Adipocyte (in vitro differentiated cells): ENCODE measurements at regions not wholly inside any gene's neighbourhood (a gene's known extent, or its start where the extent isn't known, plus 50 kb on each side); places are given as distances from the start of the nearest gene placed in this dataset.
"Not testable (repeated sequence)": the region's sequence is repeated elsewhere in the genome, so short reads cannot be mapped to it uniquely, and the experiment has no call there.

Source experiments
- DNase-seq: peaks from one replicate; pipeline ENCODE4 v3.0.0-alpha.2; 2015; ENCODE audit warnings: low read depth
- H3K27me3 ChIP-seq: replicated peaks from 2 replicates; pipeline ENCODE4 v1.7.0; 2013; ENCODE audit warnings: mild to moderate bottlenecking, low read length, moderate library complexity; ENCODE audit not compliant: control insufficient read depth, insufficient read depth
- H3K36me3 ChIP-seq: 2 replicates; pipeline ENCODE4 v1.7.0; 2013; ENCODE audit warnings: low read length, mild to moderate bottlenecking, moderate library complexity; ENCODE audit not compliant: control insufficient read depth, insufficient read depth, severe bottlenecking
- H3K4me1 ChIP-seq: 2 replicates; pipeline ENCODE4 v1.7.0; 2013; ENCODE audit warnings: mild to moderate bottlenecking, low read length, moderate library complexity; ENCODE audit not compliant: control insufficient read depth, insufficient read depth
- H3K4me3 ChIP-seq: 2 replicates; pipeline ENCODE4 v1.7.0; 2013; ENCODE audit warnings: mild to moderate bottlenecking, low read length, moderate library complexity
- H3K9ac ChIP-seq: 2 replicates; pipeline ENCODE4 v1.7.0; 2013; ENCODE audit warnings: mild to moderate bottlenecking, low read length, moderate library complexity
- H3K9me3 ChIP-seq: 2 replicates; pipeline ENCODE4 v1.7.0; 2013; ENCODE audit warnings: mild to moderate bottlenecking, low read length, moderate library complexity; ENCODE audit not compliant: control insufficient read depth

DNA sequence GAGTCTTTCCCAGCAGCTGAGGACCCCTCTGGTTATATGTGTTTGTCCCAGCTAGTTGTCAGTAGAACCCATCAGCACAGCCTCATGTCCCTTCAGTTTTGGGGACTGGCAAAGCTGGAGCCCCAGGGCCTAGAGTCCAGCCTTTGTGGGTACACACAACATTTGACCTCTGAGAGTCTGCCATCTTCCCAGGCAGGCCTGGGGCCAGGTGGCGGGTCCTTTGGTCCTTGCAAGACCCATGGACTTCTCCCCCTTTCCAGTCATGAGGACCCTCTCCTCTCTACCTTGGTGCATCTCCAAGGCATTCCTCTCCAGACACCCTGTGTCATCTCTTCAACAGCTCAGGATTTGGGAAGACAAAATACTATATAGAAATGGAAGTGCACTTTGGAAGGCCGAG lies 198.4 kb downstream of the ZNF37A start:
- not testable (repeated sequence) for H3K4me3 ChIP-seq, H3K4me1 ChIP-seq, H3K9me3 ChIP-seq, H3K36me3 ChIP-seq, H3K27me3 ChIP-seq, H3K9ac ChIP-seq, DNase-seq

DNA sequence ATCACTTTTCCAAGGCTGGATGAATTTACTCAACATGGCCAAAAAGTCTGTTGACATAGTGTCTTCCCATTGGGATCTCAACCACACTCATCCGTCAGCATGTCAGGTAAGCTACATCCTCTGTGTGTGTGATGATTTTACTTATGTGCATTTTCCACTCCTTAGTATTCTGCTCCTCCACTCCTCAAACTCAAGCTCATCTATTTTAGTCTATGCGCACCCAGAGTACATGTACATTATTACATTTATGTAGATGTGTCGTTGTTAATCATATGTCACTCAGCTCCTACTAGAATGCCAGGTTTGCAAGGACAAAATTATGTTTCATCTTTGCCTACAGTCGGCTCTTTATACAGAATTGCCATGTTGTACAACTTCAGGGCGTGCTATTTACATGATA lies 216.0 kb downstream of the ZNF37A start:
- not testable (repeated sequence) for DNase-seq, H3K4me3 ChIP-seq, H3K9ac ChIP-seq, H3K4me1 ChIP-seq, H3K36me3 ChIP-seq, H3K27me3 ChIP-seq, H3K9me3 ChIP-seq

DNA sequence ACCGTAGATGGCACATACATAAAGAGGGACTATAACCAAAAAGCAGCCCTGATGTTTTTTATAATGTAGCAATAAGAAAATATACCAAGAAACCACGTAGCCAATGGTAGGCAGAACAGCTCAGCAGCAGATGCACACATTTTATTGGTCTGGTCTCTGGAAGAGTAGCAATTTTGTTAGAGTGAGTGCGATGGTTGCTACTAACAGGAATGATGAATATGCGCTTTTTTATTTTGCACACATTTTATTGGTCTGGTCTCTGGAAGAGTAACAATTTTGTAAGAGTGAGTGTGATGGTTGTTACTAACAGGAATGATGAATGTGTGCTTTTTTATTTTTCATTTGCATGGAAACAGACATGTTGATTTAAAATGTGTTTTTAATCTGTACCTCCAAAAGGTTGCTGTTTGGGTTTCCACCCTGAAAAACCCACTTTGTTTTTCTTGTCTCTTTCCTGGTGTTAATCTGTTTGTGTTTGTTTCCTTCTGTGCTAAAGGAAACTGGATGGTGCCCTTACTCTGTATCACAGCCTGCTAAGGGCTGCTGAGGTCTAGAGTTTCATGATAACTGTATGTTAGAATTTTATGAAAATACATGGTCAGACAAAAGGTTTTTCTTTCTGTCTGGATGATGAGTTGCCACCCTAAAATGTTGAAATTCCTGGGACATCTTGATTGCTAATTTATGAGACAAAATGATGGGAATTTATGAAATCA lies 221.1 kb downstream of the ZNF37A start:
- H3K4me3 ChIP-seq, H3K9me3 ChIP-seq, DNase-seq, H3K27me3 ChIP-seq, H3K36me3 ChIP-seq, H3K9ac ChIP-seq, H3K4me1 ChIP-seq: not testable (repeated sequence)

DNA sequence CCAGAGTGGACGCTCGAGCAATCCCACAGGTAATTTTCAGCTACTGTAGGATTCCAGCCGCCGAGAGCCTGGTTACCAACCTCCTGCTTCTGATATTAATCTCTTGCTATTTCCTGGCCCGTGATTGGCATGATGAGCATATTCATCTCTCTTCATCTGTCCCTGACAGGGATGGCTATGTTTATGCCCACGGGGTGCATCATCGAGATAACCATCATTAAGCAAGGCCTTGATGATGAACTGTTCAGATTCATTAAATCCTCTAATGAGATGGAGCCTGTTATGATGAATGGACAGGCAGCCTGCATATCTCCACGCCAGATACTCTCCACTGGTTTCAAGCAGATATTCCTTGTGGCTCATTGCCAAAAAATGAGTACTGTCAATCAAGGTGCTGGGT lies 227.3 kb downstream of the ZNF37A start:
- H3K9ac ChIP-seq, H3K27me3 ChIP-seq, DNase-seq, H3K4me3 ChIP-seq, H3K9me3 ChIP-seq, H3K4me1 ChIP-seq, H3K36me3 ChIP-seq: not testable (repeated sequence)

DNA sequence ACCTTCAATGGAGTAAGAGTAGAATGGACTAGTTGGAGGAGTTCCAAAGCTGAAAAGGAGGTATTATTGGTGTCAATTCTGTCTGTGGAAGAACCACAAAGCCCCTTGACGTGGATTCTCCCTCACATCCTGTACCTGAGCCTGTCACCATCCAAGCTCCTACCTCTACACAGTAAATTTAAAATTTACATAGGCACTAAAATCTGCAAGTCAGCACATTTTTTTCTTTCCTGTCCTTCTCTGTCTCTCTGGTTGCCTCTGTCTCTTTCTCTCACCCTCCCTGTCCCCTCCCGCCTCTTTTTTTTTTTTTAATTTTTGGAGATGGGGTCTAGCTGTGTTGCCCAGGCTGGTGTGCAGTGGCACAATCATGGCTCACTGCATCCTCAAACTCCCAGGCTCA lies 236.2 kb downstream of the ZNF37A start:
- H3K27me3 ChIP-seq, H3K36me3 ChIP-seq, H3K9ac ChIP-seq, DNase-seq, H3K4me1 ChIP-seq, H3K9me3 ChIP-seq, H3K4me3 ChIP-seq: not testable (repeated sequence)

DNA sequence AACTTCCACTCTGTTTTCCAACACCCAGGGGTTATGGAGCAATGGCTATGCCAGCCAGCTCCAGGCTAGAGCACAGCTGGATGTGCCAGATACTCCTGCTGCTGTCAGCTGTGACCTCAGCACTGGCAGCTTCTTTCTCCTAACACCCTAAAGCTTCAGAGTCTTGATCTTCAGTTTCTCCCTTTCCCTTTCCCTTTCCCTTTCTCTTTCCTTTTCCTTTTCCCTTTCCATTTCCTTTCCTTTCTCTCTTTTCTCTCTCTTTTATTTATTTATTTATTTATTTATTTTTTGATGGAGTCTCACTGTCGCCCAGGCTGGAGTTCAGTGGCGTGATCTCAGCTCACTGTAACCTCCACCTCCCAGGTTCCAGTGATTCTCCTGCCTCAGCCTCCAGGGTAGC lies 237.0 kb downstream of the ZNF37A start:
- H3K9me3 ChIP-seq, DNase-seq, H3K9ac ChIP-seq, H3K4me3 ChIP-seq, H3K4me1 ChIP-seq, H3K36me3 ChIP-seq, H3K27me3 ChIP-seq: not testable (repeated sequence)

DNA sequence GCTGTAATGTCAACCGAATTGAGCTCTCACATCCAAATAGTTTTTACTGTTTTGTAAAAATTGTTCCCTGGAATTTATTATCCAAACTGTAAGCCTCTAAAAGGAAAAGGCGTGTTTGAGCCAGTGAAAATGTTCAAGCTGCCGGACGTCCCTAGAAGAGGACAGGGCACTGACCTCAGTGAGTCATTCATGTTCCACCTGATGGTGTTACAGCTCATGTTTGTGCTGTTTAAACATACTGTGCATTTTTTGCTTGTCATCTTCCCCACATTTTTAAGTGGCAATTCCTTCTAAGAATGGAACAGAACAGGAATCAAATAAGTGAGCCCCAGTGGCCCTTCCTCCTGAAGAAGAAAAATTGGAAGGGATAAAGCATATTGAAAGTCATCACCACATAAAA lies 239.6 kb downstream of the ZNF37A start:
- H3K4me3 ChIP-seq, DNase-seq, H3K36me3 ChIP-seq, H3K4me1 ChIP-seq, H3K27me3 ChIP-seq, H3K9me3 ChIP-seq, H3K9ac ChIP-seq: not testable (repeated sequence)

DNA sequence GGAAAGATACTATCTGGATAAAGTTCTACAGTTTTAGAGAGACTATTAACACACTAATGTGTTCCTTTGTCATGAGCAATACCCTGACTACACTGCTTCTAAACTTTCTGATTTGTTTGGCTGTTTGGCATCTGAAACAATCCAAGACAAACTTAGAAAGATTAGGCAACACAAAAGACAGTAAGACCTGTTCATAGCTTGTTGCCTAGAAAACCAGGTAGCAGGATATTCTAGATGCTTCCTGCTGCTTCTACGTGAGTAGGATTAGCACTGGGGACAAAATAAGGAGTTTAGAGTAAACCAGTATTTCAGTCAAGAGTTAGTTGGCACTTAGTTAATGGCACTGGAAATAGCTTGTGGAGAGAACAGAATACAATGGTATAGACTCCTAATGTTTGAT lies 256.5 kb downstream of the ZNF37A start:
- H3K27me3 ChIP-seq, H3K4me3 ChIP-seq, H3K9ac ChIP-seq, H3K9me3 ChIP-seq, DNase-seq, H3K36me3 ChIP-seq, H3K4me1 ChIP-seq: not testable (repeated sequence)

DNA sequence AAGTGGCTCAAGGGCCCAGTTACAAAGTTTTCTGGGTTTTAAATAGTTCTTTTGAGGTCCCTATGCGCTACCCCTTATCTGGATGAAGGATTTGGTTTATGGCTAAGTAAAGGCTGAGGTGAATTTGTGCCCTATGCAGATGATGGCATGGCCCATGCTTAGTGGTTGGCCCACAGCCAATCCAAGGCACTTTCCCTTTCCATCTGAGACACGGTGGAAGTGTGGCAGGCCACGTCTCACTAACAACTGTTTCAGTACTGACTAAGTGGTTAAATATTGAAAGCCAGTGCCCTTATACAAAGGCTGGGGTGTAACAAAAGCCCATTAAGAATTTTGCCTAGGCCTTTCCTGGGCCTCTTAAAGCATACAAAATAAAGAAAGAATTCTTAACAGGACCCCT lies 260.3 kb downstream of the ZNF37A start:
- H3K4me3 ChIP-seq, DNase-seq, H3K9ac ChIP-seq, H3K36me3 ChIP-seq, H3K9me3 ChIP-seq, H3K4me1 ChIP-seq, H3K27me3 ChIP-seq: not testable (repeated sequence)

DNA sequence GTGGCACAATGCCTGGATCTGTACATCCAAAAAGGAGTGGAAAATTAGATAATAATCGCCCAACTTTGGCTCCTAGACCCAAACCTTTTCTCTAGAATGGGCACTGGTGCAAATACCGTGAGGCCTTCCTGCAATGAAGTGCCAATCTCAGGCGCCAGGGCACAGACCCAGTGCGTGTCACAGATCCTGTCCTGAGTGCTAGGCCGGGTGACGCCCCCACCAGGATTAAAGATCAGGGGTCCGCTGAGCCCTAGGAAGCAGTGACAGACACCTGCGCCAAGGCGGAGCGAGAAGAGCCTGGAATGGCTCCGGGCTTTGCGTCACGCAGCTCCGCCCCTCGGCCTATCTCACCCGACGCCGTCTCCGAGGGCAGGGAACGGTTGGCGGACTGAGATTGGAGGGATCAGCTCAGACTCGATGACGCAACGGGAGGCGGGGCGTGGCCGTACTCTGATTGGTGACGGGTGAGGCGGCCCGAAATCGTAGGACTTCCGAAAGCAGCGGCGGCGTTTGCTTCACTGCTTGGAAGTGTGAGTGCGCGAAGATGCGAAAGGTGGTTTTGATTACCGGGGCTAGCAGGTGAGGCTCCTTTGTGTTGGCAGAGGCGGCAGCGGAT lies 261.9 kb downstream of the ZNF37A start:
- H3K27me3 ChIP-seq, H3K9me3 ChIP-seq, H3K36me3 ChIP-seq, H3K4me1 ChIP-seq: not testable (repeated sequence)
- peak; percentile 61 for DNase-seq
- H3K4me3 ChIP-seq: peak overlapping the region; percentile 79
- peak overlapping the region; percentile 68 for H3K9ac ChIP-seq

DNA sequence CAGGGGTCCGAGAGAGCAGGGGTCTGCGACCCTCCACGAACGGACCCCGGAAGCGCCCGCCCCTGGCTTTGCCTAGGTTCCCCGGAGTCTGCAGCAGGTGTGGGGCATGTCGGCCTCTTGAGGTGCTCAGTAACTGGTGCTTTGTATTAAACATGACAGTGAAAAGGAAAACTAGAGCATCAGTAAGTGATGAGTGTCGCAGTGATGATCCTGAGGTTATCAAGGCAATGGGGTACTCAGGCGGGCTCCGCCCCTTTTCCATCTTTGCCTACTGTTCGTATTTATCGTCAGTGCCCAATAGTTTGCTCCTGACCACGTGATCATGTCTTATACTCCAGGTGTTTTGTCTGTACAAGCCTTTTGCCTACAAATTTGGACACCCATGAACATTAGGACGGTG lies 262.4 kb downstream of the ZNF37A start:
- DNase-seq: not testable (repeated sequence)
- peak overlapping the region; percentile 59 for H3K9ac ChIP-seq
- H3K4me3 ChIP-seq: peak overlapping the region; percentile 79

DNA sequence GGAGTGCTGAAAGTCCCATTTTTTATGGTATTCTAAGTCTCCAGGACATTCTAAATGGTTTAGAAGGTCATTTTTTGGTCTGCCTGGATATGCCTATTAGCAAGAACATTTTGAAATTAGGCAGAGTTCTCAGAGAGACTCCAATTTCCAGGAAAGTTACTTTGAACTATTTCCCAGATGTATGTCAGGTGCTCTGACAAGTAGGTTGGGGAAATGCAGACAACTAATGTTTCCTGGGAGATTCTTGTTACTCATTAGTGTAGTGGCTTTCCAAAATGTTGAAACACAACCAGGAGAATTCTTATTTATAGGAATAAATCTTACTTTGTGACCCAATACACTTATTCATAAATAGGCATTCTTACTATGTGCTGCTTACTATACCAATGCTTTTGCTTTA lies 268.4 kb downstream of the ZNF37A start:
- H3K9ac ChIP-seq, H3K4me1 ChIP-seq, DNase-seq, H3K9me3 ChIP-seq, H3K4me3 ChIP-seq, H3K27me3 ChIP-seq: not testable (repeated sequence)
- peaks cover 29% of the 10 kb centered on the region for H3K36me3 ChIP-seq

More for the DNA sequence above, 262.4 kb downstream of the ZNF37A start:
- not testable (repeated sequence) for H3K4me1 ChIP-seq, H3K9me3 ChIP-seq, H3K27me3 ChIP-seq, H3K36me3 ChIP-seq
